Stomach (tissue), 8 donors: ENCODE measurements at regions not wholly inside any gene's neighbourhood (a gene's known extent, or its start where the extent isn't known, plus 50 kb on each side); places are given as distances from the start of the nearest gene placed in this dataset.

Source experiments
- DNase-seq, 2 donors: peaks; one replicate each; pipeline versions ENCODE4 v3.0.0 to v3.0.0-alpha.2; 2013 to 2019
- H3K27ac ChIP-seq, 5 donors: fragments of 200-600 bp in 4 of 5; sonication (generic) in 4 of 5; one replicate each; pipeline ENCODE4 v1.5.1; 2013 to 2019; ENCODE audit warnings: mild to moderate bottlenecking in 1 of 5, moderate library complexity in 1 of 5
- H3K27me3 ChIP-seq, 3 donors: fragments of 200-600 bp; sonication (generic); one replicate each; pipeline ENCODE4 v1.5.1; 2017 to 2019; ENCODE audit warnings: mixed run types in 1 of 3
- H3K36me3 ChIP-seq, 4 donors: fragments of 200-600 bp; sonication (generic); 1 replicate in 3 of 4; 2 replicates in 1 of 4; pipeline ENCODE4 v1.5.1; 2016 to 2019
- H3K4me1 ChIP-seq, 4 donors: fragments of 200-600 bp; sonication (generic); one replicate each; pipeline ENCODE4 v1.5.1; 2016 to 2019
- H3K4me3 ChIP-seq, 4 donors: fragments of 200-600 bp; sonication (generic) in 3 of 4; one replicate each; pipeline ENCODE4 v1.5.1; 2016 to 2019; ENCODE audit warnings: mild to moderate bottlenecking in 1 of 4
- H3K9me3 ChIP-seq, 4 donors: fragments of 200-600 bp; sonication (generic); one replicate each; pipeline ENCODE4 v1.5.1; 2016 to 2019
- EP300 ChIP-seq: sonication (generic); formaldehyde crosslinking; IDR thresholded peaks from one replicate; pipeline ENCODE4 v1.6.1; 2017; ENCODE audit warnings: antibody characterized with exemption
- POLR2A ChIP-seq, 4 donors: fragments of 450-650 bp; IDR thresholded peaks; one replicate each; pipeline ENCODE4 v1.6.1; 2016; ENCODE audit warnings: antibody characterized with exemption in 4 of 4, control low read depth in 2 of 4, mild to moderate bottlenecking in 1 of 4, moderate library complexity in 1 of 4
- POLR2AphosphoS5 ChIP-seq, 3 donors: sonication (generic); formaldehyde crosslinking; IDR thresholded peaks; one replicate each; pipeline ENCODE4 v1.6.1; 2016; ENCODE audit warnings: antibody characterized with exemption in 3 of 3
- WGBS, 5 donors: extraction: QIAGEN DNeasy Blood & Tissue Kit in 3 of 5; methylation state at CpG; one replicate each; pipeline versions ENCODE4 v1.1.5 to v1.1.7; 2013 to 2018; 5-methylcytosine and 5-hydroxymethylcytosine counted together
- intact Hi-C: fragments of 100-400 bp; cut with DNase I; formaldehyde crosslinking; loops from one replicate; pipeline ENCODE4 v1.15.1; 2023; ENCODE audit warnings: low total_unique reads
- TF ChIP-seq, protein P1 (sequence below), 7 experiments: fragments of 450-650 bp in 4 of 7; fragments of 200-600 bp in 3 of 7; sonication (generic) in 3 of 7; IDR thresholded peaks; one replicate each; pipeline ENCODE4 v1.5.1; 2016 to 2019; ENCODE audit warnings: antibody characterized with exemption in 7 of 7, control low read depth in 2 of 7, mild to moderate bottlenecking in 1 of 7
- donor health status: healthy with polysubstance abuse.
- donor health status: Bipolar disorder and iron deficiency.
- donor health status: healthy.

GRCh38 chr20:16678779-16679178 is 51.0 kb upstream of the SNRPB2 start:
- no peak overlapping the region for H3K4me3 ChIP-seq
- peaks cover 0 to 13% (median 3%) of the 10 kb centered on the region in 4 donors for H3K9me3 ChIP-seq
- H3K27me3 ChIP-seq = no peaks in the 10 kb centered on the region
- intact Hi-C loops = no loop called here
- DNase-seq = no peak
- 70 to 81% (median 77%) methylated on average over 4 of the region's 4 CpGs for WGBS, 5 donors
- H3K4me1 ChIP-seq = no peaks in the 10 kb centered on the region
- no peak for TF ChIP-seq POLR2AphosphoS5 (IDR thresholded peaks at IDR 0.05)
- no peak for TF ChIP-seq POLR2A (IDR thresholded peaks at IDR 0.05)
- TF ChIP-seq, protein P1, sequence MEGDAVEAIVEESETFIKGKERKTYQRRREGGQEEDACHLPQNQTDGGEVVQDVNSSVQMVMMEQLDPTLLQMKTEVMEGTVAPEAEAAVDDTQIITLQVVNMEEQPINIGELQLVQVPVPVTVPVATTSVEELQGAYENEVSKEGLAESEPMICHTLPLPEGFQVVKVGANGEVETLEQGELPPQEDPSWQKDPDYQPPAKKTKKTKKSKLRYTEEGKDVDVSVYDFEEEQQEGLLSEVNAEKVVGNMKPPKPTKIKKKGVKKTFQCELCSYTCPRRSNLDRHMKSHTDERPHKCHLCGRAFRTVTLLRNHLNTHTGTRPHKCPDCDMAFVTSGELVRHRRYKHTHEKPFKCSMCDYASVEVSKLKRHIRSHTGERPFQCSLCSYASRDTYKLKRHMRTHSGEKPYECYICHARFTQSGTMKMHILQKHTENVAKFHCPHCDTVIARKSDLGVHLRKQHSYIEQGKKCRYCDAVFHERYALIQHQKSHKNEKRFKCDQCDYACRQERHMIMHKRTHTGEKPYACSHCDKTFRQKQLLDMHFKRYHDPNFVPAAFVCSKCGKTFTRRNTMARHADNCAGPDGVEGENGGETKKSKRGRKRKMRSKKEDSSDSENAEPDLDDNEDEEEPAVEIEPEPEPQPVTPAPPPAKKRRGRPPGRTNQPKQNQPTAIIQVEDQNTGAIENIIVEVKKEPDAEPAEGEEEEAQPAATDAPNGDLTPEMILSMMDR (IDR thresholded peaks at IDR 0.05) = no peak
- TF ChIP-seq EP300 = no peak
- H3K27ac ChIP-seq = no peak overlapping the region
- H3K36me3 ChIP-seq = no peaks in the 10 kb centered on the region

- H3K9me3 ChIP-seq = peaks cover 0 to 17% (median 6%) of the 10 kb centered on the region in 4 donors
- H3K27ac ChIP-seq = no peak overlapping the region
- no peaks in the 10 kb centered on the region for H3K36me3 ChIP-seq
- H3K4me3 ChIP-seq = no peak overlapping the region
- DNase-seq = no peak
- no peaks in the 10 kb centered on the region for H3K4me1 ChIP-seq
- intact Hi-C loops = no loop called here
- TF ChIP-seq EP300 = no peak
- no peak for TF ChIP-seq POLR2AphosphoS5 (IDR thresholded peaks at IDR 0.05)
- H3K27me3 ChIP-seq = no peaks in the 10 kb centered on the region
- WGBS, 5 donors = 0 to 27% (median 0%) methylated on average over 1 of the region's 1 CpG
Measured at GRCh38 chr20:16676891-16677290, 52.9 kb upstream of the SNRPB2 start.

DNA sequence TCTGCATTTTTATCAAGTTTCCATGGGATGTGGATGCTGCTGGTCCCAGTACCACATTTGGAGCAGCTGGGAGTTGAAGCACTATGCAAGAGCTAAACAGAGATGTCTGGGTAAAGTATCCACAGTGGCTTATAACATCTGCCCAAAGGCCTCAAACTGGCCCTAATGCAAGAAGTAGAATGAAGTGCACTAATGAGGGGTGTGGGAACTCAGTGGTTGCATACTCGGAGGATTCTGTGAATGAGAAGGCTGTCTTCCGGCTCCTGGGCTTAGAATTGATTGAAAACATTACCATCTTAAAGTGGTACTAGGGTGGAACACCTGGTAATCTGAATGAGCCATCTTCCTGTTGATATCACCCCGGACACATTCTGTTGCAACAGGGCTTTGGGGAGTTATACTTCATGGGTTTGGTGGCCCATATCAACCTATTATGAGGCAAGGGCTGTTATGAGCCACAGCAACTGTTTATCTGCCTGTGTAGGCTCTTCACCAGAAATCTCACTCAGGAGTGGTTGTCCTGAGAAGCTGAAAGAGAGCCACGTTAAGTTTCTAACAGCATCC is 54.7 kb upstream of the SNRPB2 start:
- Histone ChIP-seq H3K27ac (no peak overlapping the region), H3K27me3 (no peaks in the 10 kb centered on the region), H3K4me3 (no peak overlapping the region), H3K4me1 (no peaks in the 10 kb centered on the region), H3K36me3 (no peaks in the 10 kb centered on the region), H3K9me3 (peaks cover under 1 to 17% (median 6%) of the 10 kb centered on the region in 4 donors)
- intact Hi-C loops = no loop called here
- 77 to 91% (median 83%) methylated on average over 4 of the region's 4 CpGs for WGBS, 5 donors
- DNase-seq = no peak
- no peak for TF ChIP-seq EP300
- no peak for TF ChIP-seq POLR2A (IDR thresholded peaks at IDR 0.05)
- TF ChIP-seq, protein P1 (IDR thresholded peaks at IDR 0.05) = no peak

DNA sequence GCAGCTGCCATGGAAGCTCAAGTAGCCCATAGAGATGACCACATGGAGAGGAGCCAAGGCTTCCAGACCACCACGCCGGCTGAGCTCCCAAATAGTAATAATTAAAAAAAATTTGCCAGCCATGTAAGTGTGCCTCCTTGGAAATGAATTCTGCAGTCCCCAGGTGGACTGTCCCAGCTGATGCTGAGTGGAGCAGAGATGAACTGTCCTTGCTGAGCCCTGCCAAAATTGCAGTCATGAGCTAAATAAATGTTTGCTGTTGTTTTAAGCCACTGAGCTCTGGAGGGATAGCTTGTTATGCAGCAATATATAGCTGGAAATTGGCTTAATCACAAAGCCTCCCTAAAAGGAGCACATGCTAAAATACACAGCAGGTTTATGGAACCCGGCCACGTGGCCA is 55.6 kb upstream of the SNRPB2 start:
- Histone ChIP-seq H3K4me3 (no peak overlapping the region), H3K4me1 (no peaks in the 10 kb centered on the region), H3K36me3 (no peaks in the 10 kb centered on the region), H3K27ac (no peak overlapping the region), H3K27me3 (no peaks in the 10 kb centered on the region), H3K9me3 (peaks cover 3 to 22% (median 7%) of the 10 kb centered on the region in 4 donors)
- TF ChIP-seq EP300 = no peak
- TF ChIP-seq, protein P1 (IDR thresholded peaks at IDR 0.05) = no peak
- no peak for TF ChIP-seq POLR2A (IDR thresholded peaks at IDR 0.05)
- no peak for TF ChIP-seq POLR2AphosphoS5 (IDR thresholded peaks at IDR 0.05)
- 60 to 94% (median 87%) methylated on average over 4 of the region's 4 CpGs for WGBS, 5 donors
- no peak for DNase-seq
- intact Hi-C loops = no loop called here

DNA sequence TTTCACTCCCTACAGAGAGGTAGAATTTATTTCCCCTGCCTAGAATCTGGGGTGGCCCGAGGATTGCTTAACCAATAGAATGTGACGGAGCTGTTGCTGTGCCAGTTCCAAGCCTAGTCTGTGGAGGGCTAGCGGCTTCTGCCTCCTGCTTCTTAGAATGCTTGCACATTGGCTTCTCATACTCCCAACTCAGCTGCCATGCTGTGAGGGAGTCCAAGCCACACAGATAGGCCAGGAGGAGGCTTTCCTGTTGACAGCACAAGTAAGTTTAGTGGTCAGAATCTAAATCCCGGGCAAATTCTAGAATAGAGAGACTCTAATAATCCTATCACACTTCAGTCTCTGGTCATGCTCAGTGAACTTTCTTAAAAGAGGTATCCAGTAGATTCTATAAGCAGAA is 57.5 kb upstream of the SNRPB2 start:
- Histone ChIP-seq H3K27me3 (no peaks in the 10 kb centered on the region), H3K27ac (no peak overlapping the region), H3K4me1 (no peaks in the 10 kb centered on the region), H3K4me3 (no peak overlapping the region), H3K36me3 (no peaks in the 10 kb centered on the region), H3K9me3 (peaks cover 3 to 22% (median 7%) of the 10 kb centered on the region in 4 donors)
- WGBS, 5 donors = 67 to 86% (median 70%) methylated on average over 4 of the region's 4 CpGs
- intact Hi-C loops = no loop called here
- no peak for DNase-seq
- TF ChIP-seq EP300 (no peak), POLR2AphosphoS5 (IDR thresholded peaks at IDR 0.05) (no peak), POLR2A (IDR thresholded peaks at IDR 0.05) (no peak)
- TF ChIP-seq, protein P1 (IDR thresholded peaks at IDR 0.05) = no peak
